IPS-18a (cell line): ENCODE measurements at regions not wholly inside any gene's neighbourhood (a gene's known extent, or its start where the extent isn't known, plus 50 kb on each side); places are given as distances from the start of the nearest gene placed in this dataset.

Source experiments
- H3K27ac ChIP-seq: one replicate; pipeline ENCODE4 v1.5.1; 2013; ENCODE audit warnings: low read length
- H3K27me3 ChIP-seq: one replicate; pipeline ENCODE4 v1.6.1; 2013; ENCODE audit warnings: mild to moderate bottlenecking, low read length; ENCODE audit not compliant: control insufficient read depth, insufficient read depth
- H3K36me3 ChIP-seq: one replicate; pipeline ENCODE4 v1.6.1; 2013; ENCODE audit warnings: low read depth, low read length; ENCODE audit not compliant: control insufficient read depth
- H3K4me1 ChIP-seq: one replicate; pipeline ENCODE4 v1.6.1; 2013; ENCODE audit warnings: low read depth, low read length; ENCODE audit not compliant: control insufficient read depth
- H3K4me3 ChIP-seq: one replicate; pipeline ENCODE4 v1.5.1; 2013; ENCODE audit warnings: low read length
- H3K9ac ChIP-seq: one replicate; pipeline ENCODE4 v1.6.1; 2013; ENCODE audit warnings: mild to moderate bottlenecking, low read length, moderate library complexity
- H3K9me3 ChIP-seq: one replicate; pipeline ENCODE4 v1.6.1; 2013; ENCODE audit warnings: low read depth, low read length; ENCODE audit not compliant: control insufficient read depth

GRCh38 chr5:108642170-108642906 lies 105.4 kb upstream of the FER start:
- H3K9ac ChIP-seq: no peak overlapping the region
- H3K27me3 ChIP-seq: no peaks in the 10 kb centered on the region
- H3K9me3 ChIP-seq: no peaks in the 10 kb centered on the region
- no peak overlapping the region for H3K27ac ChIP-seq
- H3K36me3 ChIP-seq: no peaks in the 10 kb centered on the region
- H3K4me3 ChIP-seq: no peak overlapping the region
- peaks cover 4% of the 10 kb centered on the region for H3K4me1 ChIP-seq

GRCh38 chr5:108641596-108641995 lies 106.1 kb upstream of the FER start:
- no peaks in the 10 kb centered on the region for H3K9me3 ChIP-seq
- no peaks in the 10 kb centered on the region for H3K36me3 ChIP-seq
- H3K9ac ChIP-seq: no peak overlapping the region
- H3K4me1 ChIP-seq: peaks cover 11% of the 10 kb centered on the region
- H3K27ac ChIP-seq: no peak overlapping the region
- H3K27me3 ChIP-seq: no peaks in the 10 kb centered on the region
- H3K4me3 ChIP-seq: no peak overlapping the region

- no peaks in the 10 kb centered on the region for H3K27me3 ChIP-seq
- no peaks in the 10 kb centered on the region for H3K9me3 ChIP-seq
- peaks cover 16% of the 10 kb centered on the region for H3K4me1 ChIP-seq
- H3K27ac ChIP-seq: no peak overlapping the region
- H3K36me3 ChIP-seq: no peaks in the 10 kb centered on the region
- no peak overlapping the region for H3K4me3 ChIP-seq
- H3K9ac ChIP-seq: no peak overlapping the region
Measured at GRCh38 chr5:108639366-108639765, 108.3 kb upstream of the FER start.

- no peaks in the 10 kb centered on the region for H3K27me3 ChIP-seq
- H3K27ac ChIP-seq: no peak overlapping the region
- H3K9ac ChIP-seq: no peak overlapping the region
- H3K4me3 ChIP-seq: no peak overlapping the region
- H3K4me1 ChIP-seq: peaks cover 16% of the 10 kb centered on the region
- H3K36me3 ChIP-seq: no peaks in the 10 kb centered on the region
- no peaks in the 10 kb centered on the region for H3K9me3 ChIP-seq
Measured at GRCh38 chr5:108638021-108638420, 109.7 kb upstream of the FER start.

- H3K27me3 ChIP-seq: no peaks in the 10 kb centered on the region
- no peak overlapping the region for H3K4me3 ChIP-seq
- H3K9me3 ChIP-seq: no peaks in the 10 kb centered on the region
- H3K36me3 ChIP-seq: no peaks in the 10 kb centered on the region
- H3K4me1 ChIP-seq: peaks cover 16% of the 10 kb centered on the region
- no peak overlapping the region for H3K9ac ChIP-seq
- H3K27ac ChIP-seq: no peak overlapping the region
Measured at GRCh38 chr5:108637134-108637533, 110.6 kb upstream of the FER start.

GRCh38 chr5:108636135-108636853 lies 111.4 kb upstream of the FER start:
- Histone ChIP-seq H3K36me3 (no peaks in the 10 kb centered on the region), H3K4me3 (no peak overlapping the region), H3K9ac (no peak overlapping the region), H3K9me3 (no peaks in the 10 kb centered on the region), H3K27me3 (no peaks in the 10 kb centered on the region), H3K4me1 (peaks cover 16% of the 10 kb centered on the region), H3K27ac (no peak overlapping the region)

- no peak overlapping the region for H3K27ac ChIP-seq
- H3K4me1 ChIP-seq: peaks cover 16% of the 10 kb centered on the region
- H3K36me3 ChIP-seq: no peaks in the 10 kb centered on the region
- no peaks in the 10 kb centered on the region for H3K9me3 ChIP-seq
- no peak overlapping the region for H3K4me3 ChIP-seq
- no peaks in the 10 kb centered on the region for H3K27me3 ChIP-seq
- H3K9ac ChIP-seq: no peak overlapping the region
Measured at GRCh38 chr5:108634617-108635288, 112.9 kb upstream of the FER start.

GRCh38 chr5:108634010-108634616 lies 113.6 kb upstream of the FER start:
- H3K36me3 ChIP-seq: no peaks in the 10 kb centered on the region
- H3K27ac ChIP-seq: no peak overlapping the region

GRCh38 chr5:108629779-108630528 lies 117.7 kb upstream of the FER start:
- Histone ChIP-seq H3K36me3 (no peaks in the 10 kb centered on the region), H3K9me3 (no peaks in the 10 kb centered on the region), H3K27me3 (no peaks in the 10 kb centered on the region), H3K4me3 (no peak overlapping the region), H3K27ac (no peak overlapping the region), H3K9ac (no peak overlapping the region), H3K4me1 (no peaks in the 10 kb centered on the region)

More at GRCh38 chr5:108634010-108634616, 113.6 kb upstream of the FER start:
- Histone ChIP-seq H3K4me1 (peaks cover 16% of the 10 kb centered on the region), H3K4me3 (no peak overlapping the region), H3K9ac (no peak overlapping the region), H3K9me3 (no peaks in the 10 kb centered on the region), H3K27me3 (no peaks in the 10 kb centered on the region)

- H3K27me3 ChIP-seq: no peaks in the 10 kb centered on the region
- H3K9ac ChIP-seq: no peak overlapping the region
- no peaks in the 10 kb centered on the region for H3K36me3 ChIP-seq
- no peak overlapping the region for H3K4me3 ChIP-seq
- H3K9me3 ChIP-seq: no peaks in the 10 kb centered on the region
- no peaks in the 10 kb centered on the region for H3K4me1 ChIP-seq
- H3K27ac ChIP-seq: no peak overlapping the region
Measured at GRCh38 chr5:108625654-108626053, 122.0 kb upstream of the FER start.

GRCh38 chr5:108623826-108624225 lies 123.9 kb upstream of the FER start:
- no peaks in the 10 kb centered on the region for H3K36me3 ChIP-seq
- no peak overlapping the region for H3K9ac ChIP-seq
- H3K9me3 ChIP-seq: no peaks in the 10 kb centered on the region
- no peak overlapping the region for H3K27ac ChIP-seq
- no peaks in the 10 kb centered on the region for H3K27me3 ChIP-seq
- no peak overlapping the region for H3K4me3 ChIP-seq
- H3K4me1 ChIP-seq: no peaks in the 10 kb centered on the region
